ENCODE measurements at regions not wholly inside any gene's neighbourhood (a gene's known extent, or its start where the extent isn't known, plus 50 kb on each side); places are given as distances from the start of the nearest gene placed in this dataset.

DNA sequence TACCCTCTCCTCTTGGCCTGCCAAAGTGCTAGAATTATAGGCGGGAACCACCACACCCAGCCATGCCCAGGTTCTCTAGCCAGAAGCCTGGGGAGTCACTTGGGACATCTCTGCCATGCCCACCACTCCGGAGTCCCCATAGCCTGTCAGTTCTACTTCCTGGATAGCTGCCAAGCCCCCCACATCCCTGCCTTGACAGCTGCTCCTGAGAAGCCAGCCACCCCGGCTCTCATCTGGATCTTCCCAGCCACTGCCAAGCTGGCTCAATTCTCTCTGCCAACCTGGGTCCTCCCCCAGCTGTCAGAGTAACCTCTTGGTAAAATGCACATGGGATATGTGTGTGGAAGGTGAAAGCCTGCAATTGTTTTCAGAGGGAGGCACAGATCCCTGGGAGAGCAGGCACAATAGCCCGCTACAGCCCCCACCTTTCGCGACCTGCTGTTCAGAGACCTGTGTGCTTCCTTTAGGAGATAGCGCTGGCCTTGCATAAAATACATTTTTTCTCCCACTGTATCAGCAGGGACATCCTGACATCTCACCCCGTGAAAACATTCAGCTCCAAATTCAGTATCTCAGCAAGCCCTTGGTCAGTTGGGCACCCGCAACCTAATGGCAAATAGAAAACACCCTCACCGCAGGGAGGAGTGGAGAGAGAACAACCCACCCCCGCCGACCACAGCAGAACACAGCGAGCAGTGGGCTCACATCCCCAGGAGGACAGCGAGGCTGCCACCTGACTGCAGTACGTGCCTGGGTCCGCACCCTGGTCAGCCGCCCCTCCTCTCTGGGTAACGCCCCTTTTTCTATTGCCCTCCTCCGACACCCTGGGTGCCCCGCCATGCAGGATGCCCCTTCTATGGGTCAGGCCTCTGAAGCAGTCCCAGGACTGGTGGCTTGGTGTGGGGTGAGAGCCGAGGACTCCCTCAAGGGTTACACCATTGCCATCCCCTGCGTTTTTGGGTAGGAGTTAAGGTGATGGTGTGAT is 1342.2 kb downstream of the BRD1 start:
- Histone ChIP-seq H3K9me3 (ENCODE audit: control insufficient read depth, insufficient read depth, low read depth, low read length) (no peaks in the 10 kb centered on the region), H3K4me3 (ENCODE audit: low read depth, low read length) (no peak overlapping the region), H3K4me1 (ENCODE audit: control insufficient read depth, insufficient read depth, low read length) (no peaks in the 10 kb centered on the region), H3K36me3 (ENCODE audit: control insufficient read depth in 2 of 2, insufficient read depth in 1 of 2, low read length in 2 of 2) (no peaks in the 10 kb centered on the region), H3K27ac (ENCODE audit: extremely low read depth, low read depth, low read length) (no peak overlapping the region)
- ChIA-PET POLR2A (no interaction called here), CTCF (no interaction called here)
- TF ChIP-seq ZNF280D (tag by site-specific recombination; IDR thresholded peaks at IDR 0.05): no peak
- TF ChIP-seq ZNF791 (tag by site-specific recombination; IDR thresholded peaks at IDR 0.05): no peak
- no peak for TF ChIP-seq MEIS1 (CRISPR knock-in tag; IDR thresholded peaks at IDR 0.05; ENCODE audit: borderline replicate concordance)
- TF ChIP-seq ZNF16 (tag by site-specific recombination; IDR thresholded peaks at IDR 0.05; ENCODE audit: low read depth): no peak
- no peak for TF ChIP-seq TCF7L2 (IDR thresholded peaks at IDR 0.05; ENCODE audit: borderline replicate concordance, low read depth, low read length)
- TF ChIP-seq ZNF596 (tag by site-specific recombination; IDR thresholded peaks at IDR 0.05): no peak
- no peak for TF ChIP-seq ZNF777 (tag by site-specific recombination; IDR thresholded peaks at IDR 0.05; ENCODE audit: borderline replicate concordance)
- TF ChIP-seq ZBTB8A (tag by site-specific recombination; IDR thresholded peaks at IDR 0.05): no peak
- TF ChIP-seq KLF8 (tag by site-specific recombination; IDR thresholded peaks at IDR 0.05): no peak
- no peak for TF ChIP-seq SETDB1 (IDR thresholded peaks at IDR 0.05; ENCODE audit: insufficient read length, low read length)
- TF ChIP-seq, protein P1, sequence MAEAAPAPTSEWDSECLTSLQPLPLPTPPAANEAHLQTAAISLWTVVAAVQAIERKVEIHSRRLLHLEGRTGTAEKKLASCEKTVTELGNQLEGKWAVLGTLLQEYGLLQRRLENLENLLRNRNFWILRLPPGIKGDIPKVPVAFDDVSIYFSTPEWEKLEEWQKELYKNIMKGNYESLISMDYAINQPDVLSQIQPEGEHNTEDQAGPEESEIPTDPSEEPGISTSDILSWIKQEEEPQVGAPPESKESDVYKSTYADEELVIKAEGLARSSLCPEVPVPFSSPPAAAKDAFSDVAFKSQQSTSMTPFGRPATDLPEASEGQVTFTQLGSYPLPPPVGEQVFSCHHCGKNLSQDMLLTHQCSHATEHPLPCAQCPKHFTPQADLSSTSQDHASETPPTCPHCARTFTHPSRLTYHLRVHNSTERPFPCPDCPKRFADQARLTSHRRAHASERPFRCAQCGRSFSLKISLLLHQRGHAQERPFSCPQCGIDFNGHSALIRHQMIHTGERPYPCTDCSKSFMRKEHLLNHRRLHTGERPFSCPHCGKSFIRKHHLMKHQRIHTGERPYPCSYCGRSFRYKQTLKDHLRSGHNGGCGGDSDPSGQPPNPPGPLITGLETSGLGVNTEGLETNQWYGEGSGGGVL (tag by site-specific recombination; IDR thresholded peaks at IDR 0.05): no peak
- TF ChIP-seq, protein P2, sequence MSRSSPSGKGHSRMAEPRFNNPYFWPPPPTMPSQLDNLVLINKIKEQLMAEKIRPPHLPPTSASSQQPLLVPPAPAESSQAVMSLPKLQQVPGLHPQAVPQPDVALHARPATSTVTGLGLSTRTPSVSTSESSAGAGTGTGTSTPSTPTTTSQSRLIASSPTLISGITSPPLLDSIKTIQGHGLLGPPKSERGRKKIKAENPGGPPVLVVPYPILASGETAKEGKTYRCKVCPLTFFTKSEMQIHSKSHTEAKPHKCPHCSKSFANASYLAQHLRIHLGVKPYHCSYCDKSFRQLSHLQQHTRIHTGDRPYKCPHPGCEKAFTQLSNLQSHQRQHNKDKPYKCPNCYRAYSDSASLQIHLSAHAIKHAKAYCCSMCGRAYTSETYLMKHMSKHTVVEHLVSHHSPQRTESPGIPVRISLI (tag by site-specific recombination; IDR thresholded peaks at IDR 0.05): no peak
- no peak for TF ChIP-seq ZNF302 (tag by site-specific recombination; IDR thresholded peaks at IDR 0.05; ENCODE audit: low read depth)
- TF ChIP-seq ZIC2 (tag by site-specific recombination; IDR thresholded peaks at IDR 0.05): no peak

- Histone ChIP-seq H3K4me1 (ENCODE audit: control insufficient read depth, insufficient read depth, low read length) (no peaks in the 10 kb centered on the region), H3K9me3 (ENCODE audit: control insufficient read depth, insufficient read depth, low read depth, low read length) (no peaks in the 10 kb centered on the region), H3K36me3 (ENCODE audit: control insufficient read depth in 2 of 2, insufficient read depth in 1 of 2, low read length in 2 of 2) (no peaks in the 10 kb centered on the region), H3K27ac (ENCODE audit: extremely low read depth, low read depth, low read length) (no peak overlapping the region), H3K4me3 (ENCODE audit: low read depth, low read length) (no peak overlapping the region)
- ChIA-PET CTCF (no interaction called here), POLR2A (no interaction called here)
- no peak for TF ChIP-seq ZNF423 (tag by site-specific recombination; IDR thresholded peaks at IDR 0.05)
These were observed 1343.7 kb downstream of the BRD1 start for GRCh38 chr22:48483764-48484528.
